ENCODE measurements at regions not wholly inside any gene's neighbourhood (a gene's known extent, or its start where the extent isn't known, plus 50 kb on each side); places are given as distances from the start of the nearest gene placed in this dataset.

DNA sequence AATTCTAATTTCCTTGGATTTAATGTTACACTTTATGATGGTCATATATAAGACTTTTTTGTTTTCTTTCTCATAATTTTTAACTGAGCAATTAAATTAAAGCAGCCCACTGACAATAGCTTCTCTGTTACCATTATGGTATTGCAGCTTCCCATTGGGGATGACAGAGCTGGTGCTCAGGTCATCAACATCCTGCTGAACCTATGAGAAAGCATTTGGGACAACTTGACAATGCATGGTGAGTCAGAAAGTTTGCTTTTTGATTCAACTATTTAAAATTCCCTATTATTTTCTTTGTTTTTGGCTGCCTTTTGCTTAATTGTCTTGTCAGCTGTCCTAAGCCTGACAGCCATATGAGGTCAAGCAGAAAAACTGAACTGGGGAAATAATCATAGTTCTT is 487.4 kb upstream of the RIOK2 start:
- Histone ChIP-seq H3K9me3 (ENCODE audit: control insufficient read depth in 1 of 2, insufficient read depth in 1 of 2, low read length in 2 of 2) (no peaks in the 10 kb centered on the region), H3K4me1 (ENCODE audit: insufficient read depth, low read length) (no peaks in the 10 kb centered on the region), H3K4me3 (ENCODE audit: low read length) (no peak overlapping the region), H3K36me3 (ENCODE audit: insufficient read depth, low read length) (no peaks in the 10 kb centered on the region), H3K27me3 (ENCODE audit: control insufficient read depth in 1 of 2, insufficient read depth in 2 of 2, low read length in 2 of 2) (no peaks in the 10 kb centered on the region), H3K27ac (ENCODE audit: low read depth in 1 of 2, low read length in 2 of 2) (no peak overlapping the region)
- ATAC-seq (ENCODE audit: poor library complexity) (no peak), DNase-seq (no peak)
- CTCF ChIA-PET = no interaction called here
- H3K9me3 Mint-ChIP-seq = no peaks in the 10 kb centered on the region
- TF ChIP-seq, protein P1, sequence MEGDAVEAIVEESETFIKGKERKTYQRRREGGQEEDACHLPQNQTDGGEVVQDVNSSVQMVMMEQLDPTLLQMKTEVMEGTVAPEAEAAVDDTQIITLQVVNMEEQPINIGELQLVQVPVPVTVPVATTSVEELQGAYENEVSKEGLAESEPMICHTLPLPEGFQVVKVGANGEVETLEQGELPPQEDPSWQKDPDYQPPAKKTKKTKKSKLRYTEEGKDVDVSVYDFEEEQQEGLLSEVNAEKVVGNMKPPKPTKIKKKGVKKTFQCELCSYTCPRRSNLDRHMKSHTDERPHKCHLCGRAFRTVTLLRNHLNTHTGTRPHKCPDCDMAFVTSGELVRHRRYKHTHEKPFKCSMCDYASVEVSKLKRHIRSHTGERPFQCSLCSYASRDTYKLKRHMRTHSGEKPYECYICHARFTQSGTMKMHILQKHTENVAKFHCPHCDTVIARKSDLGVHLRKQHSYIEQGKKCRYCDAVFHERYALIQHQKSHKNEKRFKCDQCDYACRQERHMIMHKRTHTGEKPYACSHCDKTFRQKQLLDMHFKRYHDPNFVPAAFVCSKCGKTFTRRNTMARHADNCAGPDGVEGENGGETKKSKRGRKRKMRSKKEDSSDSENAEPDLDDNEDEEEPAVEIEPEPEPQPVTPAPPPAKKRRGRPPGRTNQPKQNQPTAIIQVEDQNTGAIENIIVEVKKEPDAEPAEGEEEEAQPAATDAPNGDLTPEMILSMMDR (IDR thresholded peaks at IDR 0.05) = no peak
- H3K4me3 Mint-ChIP-seq = no peak overlapping the region
- no peak overlapping the region for H3K27ac Mint-ChIP-seq
- intact Hi-C loops (cut with DNase I, micrococcal nuclease) = no loop called here
- H3K36me3 Mint-ChIP-seq (ENCODE audit: low read depth) = no peaks in the 10 kb centered on the region
- POLR2A ChIA-PET = no interaction called here
- no peaks in the 10 kb centered on the region for H3K27me3 Mint-ChIP-seq
- H3K4me1 Mint-ChIP-seq (ENCODE audit: low read depth) = no peaks in the 10 kb centered on the region

DNA sequence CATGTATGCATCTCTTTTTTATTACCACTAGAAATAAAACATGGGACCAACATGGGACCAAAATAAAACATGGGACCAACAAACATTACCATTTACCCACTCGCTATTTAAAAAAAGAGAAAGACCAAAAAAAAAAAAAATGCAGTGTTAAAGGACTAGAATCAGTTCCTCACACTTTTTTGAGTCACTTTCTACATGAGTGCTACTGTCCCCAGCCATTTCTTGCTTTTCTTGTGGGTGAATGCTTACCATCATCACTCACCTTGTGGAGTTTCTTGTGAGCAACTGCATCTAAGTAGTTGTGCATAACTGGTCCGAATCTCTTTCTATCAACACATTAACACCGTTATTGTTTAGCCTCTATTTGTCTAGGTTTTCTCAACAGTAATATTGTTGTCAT is 493.6 kb upstream of the RIOK2 start:
- H3K36me3 Mint-ChIP-seq (ENCODE audit: low read depth) = no peaks in the 10 kb centered on the region
- ATAC-seq (ENCODE audit: poor library complexity) (no peak), DNase-seq (no peak)
- TF ChIP-seq, protein P1 (IDR thresholded peaks at IDR 0.05) = no peak
- Histone ChIP-seq H3K4me3 (ENCODE audit: low read length) (no peak overlapping the region), H3K27me3 (ENCODE audit: control insufficient read depth in 1 of 2, insufficient read depth in 2 of 2, low read length in 2 of 2) (no peaks in the 10 kb centered on the region), H3K36me3 (ENCODE audit: insufficient read depth, low read length) (no peaks in the 10 kb centered on the region), H3K27ac (ENCODE audit: low read depth in 1 of 2, low read length in 2 of 2) (no peak overlapping the region), H3K9me3 (ENCODE audit: control insufficient read depth in 1 of 2, insufficient read depth in 1 of 2, low read length in 2 of 2) (no peaks in the 10 kb centered on the region), H3K4me1 (ENCODE audit: insufficient read depth, low read length) (no peaks in the 10 kb centered on the region)
- H3K27me3 Mint-ChIP-seq = no peaks in the 10 kb centered on the region
- ChIA-PET POLR2A (no interaction called here), CTCF (no interaction called here)
- H3K9me3 Mint-ChIP-seq = no peaks in the 10 kb centered on the region
- intact Hi-C loops (cut with DNase I, micrococcal nuclease) = no loop called here
- H3K4me1 Mint-ChIP-seq (ENCODE audit: low read depth) = no peaks in the 10 kb centered on the region
- no peak overlapping the region for H3K4me3 Mint-ChIP-seq
- H3K27ac Mint-ChIP-seq = no peak overlapping the region

DNA sequence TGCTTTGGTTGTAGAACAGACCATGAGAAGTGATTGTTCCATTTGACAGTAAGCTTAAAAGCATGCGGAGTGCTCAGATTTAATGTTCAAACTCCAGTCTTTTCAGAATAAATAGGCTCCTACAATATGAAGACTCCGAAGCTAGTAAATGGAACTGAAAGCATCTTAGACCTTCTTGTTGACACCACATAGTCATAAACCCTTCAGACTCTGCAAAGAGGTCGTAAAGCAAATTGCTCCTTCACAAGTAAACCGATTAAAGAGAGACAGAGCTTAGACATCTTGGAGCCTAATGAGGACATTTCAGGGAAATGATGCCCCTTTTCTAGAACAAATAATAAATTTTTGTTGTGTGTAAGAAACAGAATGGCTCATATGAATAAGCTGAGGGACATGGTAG is 511.0 kb upstream of the RIOK2 start:
- Mint-ChIP-seq H3K4me3 (no peak overlapping the region), H3K27me3 (no peaks in the 10 kb centered on the region), H3K27ac (no peak overlapping the region), H3K9me3 (peaks cover 3% of the 10 kb centered on the region), H3K36me3 (ENCODE audit: low read depth) (no peaks in the 10 kb centered on the region), H3K4me1 (ENCODE audit: low read depth) (no peaks in the 10 kb centered on the region)
- Histone ChIP-seq H3K4me3 (ENCODE audit: low read length) (no peak overlapping the region), H3K27me3 (ENCODE audit: control insufficient read depth in 1 of 2, insufficient read depth in 2 of 2, low read length in 2 of 2) (no peaks in the 10 kb centered on the region), H3K27ac (ENCODE audit: low read depth in 1 of 2, low read length in 2 of 2) (no peak overlapping the region), H3K4me1 (ENCODE audit: insufficient read depth, low read length) (no peaks in the 10 kb centered on the region), H3K36me3 (ENCODE audit: insufficient read depth, low read length) (no peaks in the 10 kb centered on the region), H3K9me3 (ENCODE audit: control insufficient read depth in 1 of 2, insufficient read depth in 1 of 2, low read length in 2 of 2) (no peaks in the 10 kb centered on the region)
- ChIA-PET CTCF (no interaction called here), POLR2A (no interaction called here)
- ATAC-seq (ENCODE audit: poor library complexity) = no peak
- TF ChIP-seq, protein P1 (IDR thresholded peaks at IDR 0.05) = no peak
- intact Hi-C loops (cut with DNase I, micrococcal nuclease) = no loop called here
- DNase-seq = no peak
